Endothelial cell of umbilical vein (primary cell): ENCODE measurements at regions not wholly inside any gene's neighbourhood (a gene's known extent, or its start where the extent isn't known, plus 50 kb on each side); places are given as distances from the start of the nearest gene placed in this dataset.

Experiments
- BruUV-seq: library from RNA; stranded (reverse); fragments of 400-500 nt; replicated peaks from 2 replicates; lab custom pipeline; 2021; lab: Mats Ljungman, UMichigan
- CTCF ChIA-PET: fragments of 300-600, 350-600 bp; sonication (Branson Sonifier 250); formaldehyde crosslinking; loops from one replicate; lab custom pipeline; 2021; ENCODE audit warnings: antibody characterized with exemption, inconsistent platforms; lab: Charles Lee
- POLR2A ChIA-PET: fragments of 300-600, 350-600 bp; sonication (Branson Sonifier 250); formaldehyde crosslinking; loops from one replicate; lab custom pipeline; 2021; ENCODE audit warnings: antibody characterized with exemption, inconsistent platforms; lab: Charles Lee
- DNase-seq: peaks from one replicate; pipeline ENCODE4 v3.0.0-alpha.2; 2011; ENCODE audit warnings: low read depth, low spot score
- FAIRE-seq: peaks from 2 replicates; lab custom pipeline; 2011; peaks lifted over from hg19 to GRCh38; lab: Jason Lieb, UNC
- H2AFZ ChIP-seq: 2 replicates; pipeline ENCODE4 v1.6.0; 2012; ENCODE audit warnings: low read depth, low read length, control low read depth, inconsistent platforms
- H3K27ac ChIP-seq: 2 replicates; pipeline ENCODE4 v1.5.1; 2011; ENCODE audit warnings: low read depth, mild to moderate bottlenecking, control low read depth, low read length, moderate library complexity; ENCODE audit not compliant: insufficient read depth
- H3K27me3 ChIP-seq, 2 experiments: 2 replicates each; pipeline versions ENCODE4 v1.6.0 to v1.6.1; 2011; ENCODE audit warnings: low read length in 2 of 2, mixed read lengths in 1 of 2; ENCODE audit not compliant: control insufficient read depth in 2 of 2, insufficient read depth in 2 of 2
- H3K36me3 ChIP-seq, 2 experiments: 2 replicates in 1 of 2; 3 replicates in 1 of 2; pipeline ENCODE4 v1.5.1; 2011; ENCODE audit warnings: low read length in 2 of 2, mild to moderate bottlenecking in 1 of 2, moderate library complexity in 1 of 2; ENCODE audit not compliant: control insufficient read depth in 2 of 2, insufficient read depth in 2 of 2; ENCODE audit errors: extremely low read depth in 1 of 2
- H3K4me1 ChIP-seq: 3 replicates; pipeline ENCODE4 v1.5.1; 2011; ENCODE audit warnings: mild to moderate bottlenecking, low read length; ENCODE audit not compliant: control insufficient read depth, insufficient read depth; ENCODE audit errors: extremely low read depth
- H3K4me2 ChIP-seq: 2 replicates; pipeline ENCODE4 v1.6.1; 2011; ENCODE audit warnings: low read length, control low read depth, mixed read lengths; ENCODE audit not compliant: insufficient read depth
- H3K4me3 ChIP-seq, 3 experiments: fragments of 200-600 bp in 1 of 3; sonication (generic), shearing (Covaris generic) in 1 of 3; replicated peaks in 1 of 3; 2 replicates each; pipeline ENCODE4 v1.5.1; 2011 to 2016; ENCODE audit warnings: control low read depth in 3 of 3, low read length in 3 of 3, mild to moderate bottlenecking in 2 of 3, inconsistent platforms in 1 of 3, low read depth in 1 of 3, moderate library complexity in 1 of 3; ENCODE audit not compliant: insufficient read depth in 1 of 3
- H3K79me2 ChIP-seq: 2 replicates; pipeline ENCODE4 v1.6.0; 2012; ENCODE audit warnings: low read length, inconsistent platforms; ENCODE audit not compliant: control insufficient read depth, insufficient read depth
- H3K9ac ChIP-seq: replicated peaks from 2 replicates; pipeline ENCODE3; 2011; ENCODE audit warnings: low read length, control low read depth; ENCODE audit not compliant: insufficient read depth; ENCODE audit errors: extremely low read depth
- H3K9me1 ChIP-seq: replicated peaks from 3 replicates; pipeline ENCODE4 v1.6.0; 2011; ENCODE audit warnings: mild to moderate bottlenecking, low read length; ENCODE audit not compliant: control insufficient read depth, insufficient read depth; ENCODE audit errors: extremely low read depth
- H3K9me3 ChIP-seq: replicated peaks from 2 replicates; pipeline ENCODE4 v1.5.1; 2012; ENCODE audit warnings: low read length, inconsistent platforms; ENCODE audit not compliant: control insufficient read depth, insufficient read depth
- H4K20me1 ChIP-seq: replicated peaks from 2 replicates; pipeline ENCODE3; 2011; ENCODE audit warnings: mild to moderate bottlenecking, low read length; ENCODE audit not compliant: control insufficient read depth, insufficient read depth; ENCODE audit errors: extremely low read depth
- CTCF ChIP-seq, 2 donors: IDR thresholded peaks; 1 replicate in 1 of 2; 2 replicates in 1 of 2; pipeline ENCODE4 v1.5.1; 2011; ENCODE audit warnings: low read length in 2 of 2, mild to moderate bottlenecking in 2 of 2, moderate library complexity in 2 of 2, control low read depth in 1 of 2, inconsistent platforms in 1 of 2, low read depth in 1 of 2; ENCODE audit not compliant: insufficient read depth in 1 of 2; ENCODE audit errors: extremely low read depth in 1 of 2
- EZH2 ChIP-seq: IDR thresholded peaks from 2 replicates; pipeline ENCODE4 v1.6.1; 2012; ENCODE audit warnings: borderline replicate concordance, low read depth, mild to moderate bottlenecking, moderate library complexity, low read length, inconsistent platforms; ENCODE audit not compliant: severe bottlenecking
- FOS ChIP-seq: IDR thresholded peaks from 2 replicates; pipeline ENCODE4 v1.6.1; 2011; ENCODE audit warnings: mild to moderate bottlenecking, low read length, moderate library complexity, borderline replicate concordance; ENCODE audit not compliant: insufficient read depth
- GATA2 ChIP-seq: IDR thresholded peaks from 2 replicates; pipeline ENCODE4 v1.7.0; 2011; ENCODE audit warnings: low read depth, mild to moderate bottlenecking, moderate library complexity, mixed read lengths, low read length; ENCODE audit not compliant: insufficient read length, insufficient read depth
- JUN ChIP-seq: IDR thresholded peaks from 2 replicates; pipeline ENCODE4 v1.6.1; 2011; ENCODE audit warnings: borderline replicate concordance, low read depth; ENCODE audit not compliant: insufficient read length, insufficient read depth
- MAX ChIP-seq: IDR thresholded peaks from 2 replicates; pipeline ENCODE4 v1.6.1; 2011; ENCODE audit not compliant: insufficient read depth, insufficient read length
- MYC ChIP-seq: IDR thresholded peaks from one replicate; pipeline ENCODE4 v1.6.1; 2011; ENCODE audit warnings: mild to moderate bottlenecking, low read depth, low read length
- POLR2A ChIP-seq: IDR thresholded peaks from 2 replicates; pipeline ENCODE4 v1.6.1; 2012; ENCODE audit warnings: low read depth, mild to moderate bottlenecking, control low read depth, low read length
- POLR2AphosphoS5 ChIP-seq: IDR thresholded peaks from 2 replicates; pipeline ENCODE4 v1.6.1; 2012; ENCODE audit warnings: low read depth, mild to moderate bottlenecking, control low read depth, low read length, moderate library complexity; ENCODE audit not compliant: insufficient read depth
- dilution Hi-C: fragments of 300-500 bp; cut with MboI; formaldehyde crosslinking; loops from one replicate; pipeline ENCODE4 v1.15.0; 2019; ENCODE audit warnings: low sequenced_read_pairs; ENCODE audit not compliant: extremely low pct_ligation_motif_present
- intact Hi-C: fragments of 100-400 bp; cut with micrococcal nuclease; formaldehyde crosslinking; loops from one replicate; pipeline ENCODE4 v1.10.0; 2022

- FAIRE-seq: no peak
- no peaks in the 10 kb centered on the region for H3K9me3 ChIP-seq
- H3K4me2 ChIP-seq: no peak overlapping the region
- ChIA-PET CTCF (no interaction called here), POLR2A (no interaction called here)
- H4K20me1 ChIP-seq: no peaks in the 10 kb centered on the region
- TF ChIP-seq GATA2 (no peak), CTCF (IDR thresholded peaks at IDR 0.05; ENCODE audit: extremely low read depth in 1 of 2, insufficient read depth in 1 of 2, low read depth in 1 of 2, low read length in 2 of 2) (no peak), FOS (no peak), MAX (no peak), POLR2AphosphoS5 (no peak), EZH2 (no peak), MYC (no peak), POLR2A (no peak), JUN (no peak)
- intact Hi-C loops (no loop called here), dilution Hi-C loops (no loop called here)
- H3K9ac ChIP-seq: no peak overlapping the region
- H3K79me2 ChIP-seq: no peaks in the 10 kb centered on the region
- no peaks in the 10 kb centered on the region for H3K27me3 ChIP-seq
- DNase-seq: no peak
- no peaks in the 10 kb centered on the region for H3K9me1 ChIP-seq
- no peaks in the 10 kb centered on the region for H3K36me3 ChIP-seq
- H2AFZ ChIP-seq: no peak overlapping the region
- BruUV-seq: no TSS peak
- H3K27ac ChIP-seq: no peak overlapping the region
- no peak overlapping the region for H3K4me3 ChIP-seq
- no peaks in the 10 kb centered on the region for H3K4me1 ChIP-seq
These were observed 82.5 kb upstream of the CLVS2 start for GRCh38 chr6:122913558-122913957.
